Activated naive CD4-positive, alpha-beta T cell (primary cell): ENCODE measurements at regions not wholly inside any gene's neighbourhood (a gene's known extent, or its start where the extent isn't known, plus 50 kb on each side); places are given as distances from the start of the nearest gene placed in this dataset.

ENCODE experiments used
- DNase-seq, 4 experiments: peaks; one replicate each; lab custom pipeline; 2025; lab: John Stamatoyannopoulos, UW

DNA sequence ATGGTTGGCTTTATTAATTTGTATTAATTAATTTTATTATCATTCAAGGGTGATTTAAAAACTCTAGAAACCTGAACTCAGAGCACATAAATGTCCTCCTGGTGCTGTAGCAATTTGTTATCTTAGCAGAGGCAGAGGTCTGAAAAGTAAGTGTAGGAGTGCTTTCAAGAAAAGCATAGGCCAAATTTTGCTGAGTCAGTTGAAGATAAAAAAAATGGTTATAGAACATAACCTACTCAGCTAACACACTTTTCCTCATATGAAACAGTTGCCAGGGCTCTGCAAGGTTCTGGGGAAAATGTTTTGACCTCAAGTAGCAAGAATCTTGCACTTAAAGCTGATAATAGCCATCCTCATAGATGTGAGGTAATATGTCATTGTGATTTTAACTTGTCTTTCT lies 53.5 kb upstream of the CHODL start:
- DNase-seq, result no peak

DNA sequence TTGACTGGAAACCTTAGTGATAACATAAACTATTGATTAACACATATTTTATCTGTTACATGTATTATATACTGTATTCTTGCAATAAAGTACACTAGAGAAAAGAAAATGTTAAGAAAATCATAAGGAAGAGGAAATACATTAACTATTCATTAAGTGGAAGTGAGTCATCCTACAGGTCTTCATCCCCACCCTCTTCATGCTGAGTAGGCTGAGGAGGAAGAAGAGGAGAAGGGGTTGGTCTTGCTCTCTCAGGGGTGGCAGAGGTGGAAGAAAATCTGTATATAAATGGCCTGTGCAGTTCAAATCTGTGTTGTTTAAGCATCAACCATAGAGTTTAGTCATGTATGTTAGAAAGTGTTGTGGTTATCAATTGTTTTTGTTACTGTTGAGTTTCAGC lies 66.1 kb upstream of the CHODL start:
- no peak for DNase-seq

DNA sequence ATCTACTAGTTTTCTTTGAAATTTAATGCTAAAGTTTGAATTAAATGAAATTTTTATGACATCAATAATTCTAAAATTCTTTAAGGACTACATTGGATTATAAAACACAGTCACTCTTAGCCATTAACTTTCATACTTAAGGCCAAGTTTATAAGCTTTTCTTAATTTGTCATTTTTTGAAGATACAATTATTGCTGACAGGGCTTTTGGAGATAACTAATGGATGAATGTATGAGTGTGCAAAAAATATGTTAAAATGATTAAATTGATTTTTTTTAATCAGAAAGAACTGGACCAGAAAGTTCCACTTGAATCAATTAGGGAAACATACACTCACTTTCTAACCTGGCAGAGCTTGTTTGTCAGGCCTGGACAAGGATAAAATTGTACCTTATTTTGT lies 70.3 kb upstream of the CHODL start:
- no peak for DNase-seq

DNA sequence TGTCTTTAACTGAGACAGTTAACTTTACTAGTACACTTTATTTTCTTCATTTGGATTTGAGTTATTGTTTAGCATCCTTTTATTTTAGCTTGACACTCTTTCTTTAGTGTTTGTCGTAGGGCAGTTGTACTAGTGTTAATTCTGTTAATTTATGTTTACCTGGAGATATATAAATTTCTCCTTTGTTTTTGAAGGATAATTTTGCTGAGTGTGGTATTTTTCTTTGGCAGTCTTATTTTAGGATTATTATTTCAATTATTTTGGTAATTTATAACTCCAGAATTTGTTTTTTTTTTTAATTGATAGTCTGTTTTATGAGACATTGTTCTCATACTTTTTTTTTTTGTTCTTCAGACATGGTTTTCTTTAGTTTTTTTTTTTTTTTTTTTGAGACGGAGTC lies 73.8 kb upstream of the CHODL start:
- DNase-seq, result no peak

DNA sequence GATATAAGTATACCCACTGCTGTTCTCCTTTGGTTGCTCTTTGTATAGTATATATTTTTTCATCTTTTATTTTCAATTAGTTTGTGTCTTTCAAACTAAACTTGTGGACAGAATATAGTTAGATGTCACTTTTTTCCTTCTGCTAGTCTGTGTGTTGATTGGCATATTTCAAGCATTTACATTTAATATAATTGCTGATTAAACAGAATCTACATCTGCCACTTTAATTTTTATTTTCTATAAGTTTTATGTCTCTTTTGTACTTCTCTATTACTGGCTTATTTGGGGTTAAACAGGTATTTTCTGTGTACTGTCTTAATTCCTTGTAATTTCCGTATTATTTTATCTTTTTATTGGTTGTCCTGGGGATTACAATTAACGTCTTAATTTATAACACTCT lies 74.4 kb upstream of the CHODL start:
- DNase-seq, result no peak

DNA sequence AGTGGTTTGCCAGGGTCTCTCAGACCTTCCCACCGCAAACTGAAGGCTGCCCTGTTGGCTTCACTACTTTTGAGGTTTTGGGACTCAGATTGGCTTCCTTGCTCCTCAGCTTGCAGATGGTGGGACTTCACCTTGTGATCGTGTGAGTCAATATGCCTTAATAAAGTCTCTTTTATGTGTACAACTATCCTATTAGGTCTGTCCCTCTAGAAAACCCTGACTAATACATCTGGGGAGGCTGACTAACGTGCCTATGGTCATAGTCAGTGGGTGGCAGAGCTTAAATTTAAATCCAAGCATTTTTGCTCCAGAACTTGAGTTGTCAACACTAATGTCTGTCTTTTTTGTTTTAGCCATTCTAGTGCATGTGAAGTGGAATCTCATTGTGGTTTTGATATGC lies 76.5 kb upstream of the CHODL start:
- DNase-seq, result no peak

DNA sequence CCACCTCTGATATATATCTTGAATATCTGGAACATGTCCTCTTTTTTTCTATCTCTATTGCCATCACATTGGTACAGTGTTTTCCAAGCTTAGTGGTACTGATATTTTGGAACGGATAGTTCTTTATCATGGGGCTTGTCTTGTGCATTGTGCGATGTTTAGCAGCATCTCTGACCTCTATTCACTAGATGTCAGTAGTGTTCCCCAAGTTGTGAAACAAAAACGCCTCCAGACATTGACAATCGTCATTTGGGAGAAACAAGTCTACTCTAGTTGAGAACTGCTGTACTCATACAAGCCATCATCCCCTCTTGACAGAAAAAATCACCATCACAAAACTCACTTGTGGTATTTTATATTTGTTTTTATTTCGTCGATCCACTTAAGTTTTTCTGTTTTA lies 79.7 kb upstream of the CHODL start:
- no peak for DNase-seq

DNA sequence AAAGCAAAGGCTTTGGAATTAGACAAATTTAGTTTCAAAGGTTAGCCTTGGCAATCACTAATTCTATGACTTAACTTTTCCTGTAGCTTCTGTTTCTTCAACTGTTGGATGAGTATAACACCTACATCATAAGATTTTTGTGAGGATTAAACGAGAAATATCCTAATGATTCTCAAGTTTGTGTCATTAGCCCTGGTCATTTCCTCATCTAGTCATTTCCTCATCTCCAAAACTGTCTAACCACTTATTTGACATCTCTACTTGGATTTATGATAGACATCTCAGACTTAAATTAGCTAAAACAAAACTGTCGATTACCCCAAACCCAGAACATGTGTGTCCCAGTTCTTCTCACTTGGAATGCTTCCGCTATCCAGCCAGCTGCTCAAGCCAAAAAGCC lies 80.2 kb upstream of the CHODL start:
- no peak for DNase-seq

DNA sequence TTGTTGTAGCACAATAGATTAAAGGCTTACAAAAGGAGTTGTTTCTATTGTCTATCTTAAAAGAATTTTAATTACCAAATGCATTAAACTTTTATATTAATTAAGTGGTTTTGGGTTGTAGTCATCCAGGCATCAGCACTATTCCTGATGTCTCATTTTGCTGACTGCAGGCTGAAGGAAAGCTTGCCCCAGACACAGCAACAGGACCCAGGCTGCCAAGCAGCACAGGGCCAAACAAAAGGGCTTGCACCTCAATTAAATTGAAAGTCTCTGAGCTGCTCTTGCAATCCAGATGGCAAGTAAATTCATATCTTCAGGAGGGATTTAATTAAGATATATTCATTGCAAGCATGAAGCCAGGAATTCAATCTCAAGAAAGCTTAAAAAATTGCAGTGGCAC lies 80.7 kb upstream of the CHODL start:
- DNase-seq, result no peak

DNA sequence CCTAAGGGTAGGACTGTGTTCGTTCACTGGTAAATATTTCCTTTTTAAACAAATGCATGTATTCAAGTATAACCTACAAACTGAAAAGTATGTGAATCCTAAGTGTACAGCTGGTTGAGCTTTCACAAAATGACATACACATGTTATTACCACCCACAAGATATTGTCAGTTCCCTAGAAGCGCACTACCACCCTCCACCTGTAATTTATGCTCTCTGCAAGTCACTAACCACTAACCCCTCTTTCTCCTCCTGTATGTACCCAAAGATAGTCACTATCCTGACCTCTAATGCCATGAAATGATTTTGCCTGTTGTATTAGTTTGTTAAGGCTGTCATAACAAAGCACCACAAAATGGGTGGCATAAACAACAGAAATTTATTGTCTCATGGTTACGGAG lies 82.8 kb upstream of the CHODL start:
- no peak for DNase-seq

DNA sequence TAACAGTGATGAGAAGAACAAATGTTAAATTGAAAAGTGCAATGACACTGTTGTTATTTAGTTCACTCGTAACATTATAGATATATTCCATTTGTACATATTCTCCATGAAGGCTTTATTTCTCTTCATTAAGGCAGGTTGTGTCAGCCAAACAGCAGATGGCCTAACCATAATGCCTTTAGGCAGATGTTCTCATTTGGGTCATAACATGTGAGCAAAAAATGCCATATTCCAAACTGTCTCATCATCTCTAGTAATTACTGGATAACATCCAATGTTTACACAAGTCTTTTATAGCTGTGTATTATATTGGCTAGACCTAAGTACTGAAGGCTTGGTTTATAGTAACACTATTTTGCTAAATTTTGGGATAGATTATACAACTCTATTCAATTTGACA lies 87.2 kb upstream of the CHODL start:
- DNase-seq, result no peak

DNA sequence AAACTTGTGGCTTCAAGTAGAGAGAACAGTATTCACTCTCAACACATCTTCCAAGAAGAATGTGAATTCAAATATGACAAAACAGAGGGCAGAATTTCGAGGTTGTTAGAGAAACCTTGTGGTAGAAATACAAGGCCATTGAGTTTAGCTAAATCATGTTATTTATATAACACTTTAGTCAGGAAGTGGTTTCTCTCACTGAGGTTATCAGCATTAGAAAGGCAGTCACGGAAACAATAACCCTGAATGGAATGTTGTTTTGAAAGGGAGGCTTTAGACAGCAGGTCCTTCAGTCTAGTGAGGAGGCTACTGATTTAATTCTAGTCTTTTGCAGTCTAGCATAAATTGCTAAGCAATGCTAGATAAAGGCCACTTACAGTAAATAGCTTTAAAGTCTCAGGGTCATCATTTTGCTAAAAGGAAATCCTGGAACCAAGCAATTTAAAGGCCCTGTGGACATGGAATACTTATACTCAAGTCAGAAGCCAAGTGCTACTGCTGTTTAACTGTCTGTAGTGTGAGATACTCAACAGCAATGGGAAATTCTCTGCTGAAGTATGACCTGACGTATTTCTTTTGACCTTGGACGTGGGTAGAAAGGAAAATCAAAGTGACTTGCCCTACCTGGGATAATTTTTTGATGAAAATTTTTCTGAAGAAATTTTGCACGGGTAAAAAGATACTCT lies 89.0 kb upstream of the CHODL start:
- DNase-seq, result no peak

DNA sequence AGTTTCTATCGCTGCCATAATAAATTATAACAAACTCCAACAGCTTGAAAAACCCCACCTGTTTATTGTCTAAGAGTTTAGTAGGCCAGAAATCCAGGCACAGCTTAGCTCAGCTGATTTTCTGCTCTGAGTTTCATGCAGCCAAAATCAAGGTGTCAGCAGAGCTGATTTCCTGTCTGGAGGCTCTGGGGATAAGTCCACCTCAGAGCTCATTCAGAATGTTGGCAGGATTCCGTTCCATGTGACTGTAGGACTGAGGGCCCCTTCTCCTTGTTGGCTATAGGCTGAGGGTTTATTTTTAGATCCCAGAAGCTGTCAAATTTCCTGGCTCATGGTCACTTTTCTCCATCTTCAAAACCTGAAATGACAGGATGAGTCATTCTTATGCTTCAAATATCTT lies 91.6 kb upstream of the CHODL start:
- DNase-seq, result no peak

DNA sequence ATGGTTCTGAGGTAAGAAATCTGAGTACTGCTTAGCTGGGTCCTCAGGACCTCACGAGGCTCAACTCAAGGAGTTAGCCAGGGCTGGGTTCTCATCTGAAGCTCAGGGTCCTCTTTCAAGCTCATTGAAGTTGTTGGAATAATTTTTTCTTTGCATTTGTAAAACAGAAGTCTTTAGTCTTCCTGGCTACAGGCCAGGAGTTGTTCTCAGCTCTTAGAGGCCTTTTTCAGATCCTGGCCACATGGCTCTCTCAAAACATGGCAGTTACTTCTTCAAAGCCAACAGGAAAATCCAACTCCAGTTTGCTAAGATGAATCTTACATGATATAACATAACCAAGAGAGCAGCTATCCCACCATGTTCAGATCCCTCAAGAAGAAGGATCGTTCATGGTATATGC lies 92.3 kb upstream of the CHODL start:
- DNase-seq, result no peak

DNA sequence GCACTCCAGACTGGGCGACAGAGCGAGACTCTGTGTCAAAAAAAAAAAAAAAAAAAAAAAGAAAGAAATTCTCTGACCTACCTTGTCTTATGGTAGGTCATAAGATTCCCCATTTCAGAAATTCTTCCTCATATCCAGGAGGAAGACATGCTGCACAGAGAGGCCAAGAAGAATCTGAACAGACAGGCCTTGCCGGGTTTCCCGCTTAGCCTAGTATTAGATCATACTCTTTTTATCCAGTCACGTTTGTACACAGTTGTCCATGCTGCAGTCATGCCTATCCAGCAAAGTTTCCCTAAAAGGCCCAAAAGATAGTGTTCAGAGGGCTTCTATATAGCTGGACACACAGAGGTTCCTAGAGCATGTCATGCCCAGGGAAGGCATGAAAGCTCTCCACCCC lies 93.6 kb upstream of the CHODL start:
- DNase-seq, result no peak

DNA sequence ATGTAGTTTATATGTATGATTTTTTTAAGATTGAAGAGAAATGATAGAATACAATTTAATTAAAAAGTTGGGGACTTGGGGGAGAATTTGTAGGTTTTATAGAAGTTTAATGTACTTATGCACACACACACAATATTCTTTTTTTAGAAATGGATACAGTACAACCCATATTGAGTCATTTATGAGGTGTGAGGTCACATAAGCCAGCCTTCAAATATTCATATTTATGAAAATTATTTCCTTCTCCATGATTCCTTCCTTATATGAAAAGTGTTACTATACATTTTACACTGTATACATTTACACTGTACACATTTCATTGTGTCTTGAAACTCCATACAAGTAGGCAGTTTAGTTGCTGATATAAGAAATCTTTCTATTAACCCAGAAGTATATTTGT lies 96.2 kb upstream of the CHODL start:
- DNase-seq, result no peak

DNA sequence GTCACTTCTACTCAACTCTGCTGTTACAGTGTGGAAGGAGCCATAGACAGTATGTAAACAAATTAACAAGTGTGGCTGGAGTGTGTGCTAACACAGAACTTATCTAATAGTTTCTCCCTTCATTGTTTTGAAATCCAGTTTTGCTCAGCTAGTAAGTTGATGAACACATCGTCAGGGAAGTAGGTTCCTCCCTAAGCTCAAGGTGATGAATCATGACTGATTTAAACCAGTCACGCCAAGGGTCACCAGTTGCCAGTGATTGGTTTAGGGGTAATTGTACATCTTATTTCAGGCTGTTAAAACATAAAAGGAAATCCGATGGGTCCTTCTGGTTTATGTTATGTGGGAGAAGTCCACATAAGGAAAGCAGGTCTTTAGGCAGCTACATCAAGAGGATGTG lies 97.0 kb upstream of the CHODL start:
- no peak for DNase-seq

DNA sequence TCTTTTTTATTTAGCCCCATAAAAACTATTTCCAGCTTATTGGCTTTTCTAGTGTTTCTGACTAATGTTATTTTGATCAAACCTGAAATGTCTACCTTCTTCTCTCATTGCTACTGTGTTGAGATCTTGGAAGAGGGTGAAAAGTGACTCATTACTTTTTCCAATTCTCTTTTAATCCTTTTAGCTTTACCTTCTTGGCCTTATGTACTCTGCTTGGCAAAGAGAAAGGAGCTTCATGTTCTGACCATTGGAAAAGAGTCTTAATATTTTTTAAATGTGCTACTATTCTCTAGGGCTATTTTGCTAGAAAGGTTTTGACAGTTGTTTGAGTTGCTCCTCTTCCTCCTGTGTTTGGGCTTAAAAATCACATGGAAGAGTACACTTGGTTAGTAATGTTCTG lies 97.8 kb upstream of the CHODL start:
- no peak for DNase-seq

DNA sequence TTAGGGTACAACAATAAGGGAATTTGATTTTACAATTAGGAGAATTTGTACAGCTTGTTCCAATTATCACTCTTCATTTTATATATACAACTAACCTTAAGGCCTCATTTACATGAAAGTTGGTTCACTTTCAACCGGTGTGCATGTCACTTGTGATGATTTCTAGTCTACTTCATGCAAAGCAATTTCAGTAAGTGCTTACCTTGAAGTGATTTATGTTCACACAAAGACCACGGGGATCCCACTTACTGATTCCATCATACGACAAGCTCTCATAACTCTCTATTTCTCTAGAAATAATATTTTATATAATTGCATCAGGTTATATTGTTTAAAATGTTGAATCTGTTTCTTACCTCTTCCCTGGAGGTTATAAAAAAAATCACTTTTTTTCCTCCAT lies 100.3 kb upstream of the CHODL start:
- DNase-seq, result no peak

DNA sequence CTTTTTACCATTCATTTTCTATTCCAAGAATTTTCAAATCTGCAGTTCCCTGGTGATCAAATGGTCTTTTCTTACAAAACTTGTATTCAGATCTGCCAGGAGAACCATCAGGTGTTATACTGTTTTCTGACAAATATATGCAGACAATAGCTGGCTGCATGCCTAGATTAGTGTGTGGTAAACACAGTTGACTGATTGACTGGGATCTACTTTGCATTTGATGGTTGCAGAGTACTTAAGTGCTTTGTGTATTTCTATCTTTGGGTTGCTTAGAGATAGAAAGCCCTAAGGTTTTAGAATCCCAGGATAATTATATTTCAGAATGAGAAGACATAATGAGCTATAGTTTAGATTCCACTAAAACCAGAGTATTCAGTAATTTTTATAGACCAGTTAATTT lies 102.0 kb upstream of the CHODL start:
- DNase-seq, result no peak

DNA sequence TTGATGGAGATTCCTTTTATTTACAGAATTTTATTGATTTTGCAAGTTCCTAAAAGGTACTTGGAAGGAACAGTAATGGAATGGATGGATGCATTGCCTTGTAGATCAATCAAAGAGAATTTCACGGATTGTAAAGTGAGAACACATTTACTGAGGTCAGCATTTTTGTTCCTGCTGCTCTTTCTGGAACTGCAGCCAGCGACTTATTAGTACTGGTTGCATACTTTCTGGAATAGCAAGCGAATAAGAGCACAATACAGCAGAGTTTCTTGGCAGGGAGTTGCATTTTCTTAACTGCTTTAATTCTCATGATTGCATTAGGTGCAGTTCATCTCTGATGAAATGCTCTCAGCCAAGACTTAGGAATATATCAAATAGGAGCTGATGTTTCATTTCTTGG lies 106.1 kb upstream of the CHODL start:
- DNase-seq, result no peak

DNA sequence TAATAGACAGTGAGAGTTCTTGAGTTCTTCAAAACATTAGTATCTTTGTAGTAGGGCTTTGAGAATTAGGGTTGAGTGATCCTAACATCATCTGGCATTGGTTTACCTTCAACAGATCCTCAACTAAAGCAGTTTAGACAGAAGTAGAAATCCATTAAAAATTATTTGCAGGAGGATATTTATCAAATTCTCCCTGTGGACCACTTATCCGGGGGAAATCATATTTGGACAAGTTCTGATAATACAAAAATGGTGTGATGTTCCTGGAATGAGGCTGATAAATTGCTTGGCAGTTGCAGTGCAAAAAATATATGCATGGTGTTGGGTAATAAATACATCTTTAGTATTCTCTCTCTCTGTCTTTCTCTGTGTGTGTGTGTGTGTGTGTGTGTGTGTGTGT lies 115.1 kb upstream of the CHODL start:
- DNase-seq, result no peak

DNA sequence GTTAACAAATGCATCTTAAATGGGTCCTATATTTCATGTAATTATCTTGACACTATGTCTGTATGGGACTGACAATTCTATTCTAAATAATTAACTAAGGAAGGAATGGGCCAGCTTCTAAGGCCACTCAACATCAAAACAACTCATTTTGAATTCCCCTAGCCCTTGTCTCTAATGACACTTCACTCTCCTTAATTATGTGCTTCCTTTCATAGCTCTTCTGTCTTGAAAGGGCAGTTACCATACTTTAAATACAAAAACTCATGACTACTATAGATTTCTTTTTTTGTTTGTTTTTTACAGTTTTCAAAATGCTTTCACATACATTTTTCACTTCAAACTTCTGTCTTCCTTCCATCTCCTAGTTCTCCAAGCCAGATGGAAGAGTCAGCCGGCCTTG lies 126.1 kb upstream of the CHODL start:
- DNase-seq, result no peak

DNA sequence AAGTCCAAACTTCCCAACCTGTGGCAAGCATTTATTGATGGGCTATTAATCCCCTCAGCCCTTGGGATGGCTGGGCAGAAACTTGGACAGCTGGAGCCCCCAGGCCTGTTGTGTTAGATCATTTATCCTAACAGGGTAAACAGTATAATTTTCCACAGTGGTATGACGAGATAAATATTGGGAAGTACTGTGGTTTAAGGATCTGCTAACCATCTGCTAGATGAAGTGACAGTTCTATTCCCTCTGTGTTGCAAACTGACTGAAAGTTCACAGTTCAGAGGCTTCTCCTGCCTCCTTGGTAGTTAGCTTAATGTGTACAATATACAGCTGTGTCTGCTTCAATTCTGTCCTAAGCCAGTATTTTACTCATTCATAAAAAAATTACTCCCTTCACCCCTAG lies 127.5 kb upstream of the CHODL start:
- no peak for DNase-seq

DNA sequence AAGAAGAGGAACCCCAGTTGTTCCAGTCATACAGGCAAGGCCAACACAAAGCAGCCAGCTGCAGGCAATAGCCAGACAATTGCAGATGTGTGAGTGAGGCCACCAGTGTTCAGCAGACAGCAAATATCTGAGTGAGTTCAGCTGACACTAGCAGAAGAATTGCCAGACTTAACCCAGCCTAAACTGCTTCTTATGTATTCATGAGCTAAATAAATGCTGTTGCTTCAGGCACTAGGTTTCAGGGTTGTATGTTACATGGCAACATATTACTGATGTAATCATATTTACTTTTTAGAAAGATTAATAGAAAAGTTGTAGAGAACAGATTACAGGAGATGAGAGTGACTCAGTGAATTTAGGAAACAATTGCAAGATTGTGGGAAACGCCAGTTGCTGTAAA lies 129.8 kb upstream of the CHODL start:
- DNase-seq, result no peak
